GM23248 (cell line): ENCODE measurements at regions not wholly inside any gene's neighbourhood (a gene's known extent, or its start where the extent isn't known, plus 50 kb on each side); places are given as distances from the start of the nearest gene placed in this dataset.
"Not testable (repeated sequence)": the region's sequence is repeated elsewhere in the genome, so short reads cannot be mapped to it uniquely, and the experiment has no call there.

Source experiments
- EZH2 ChIP-seq: fragments of 200-600 bp; sonication (generic); IDR thresholded peaks from 2 replicates; pipeline ENCODE4 v1.6.1; 2018; ENCODE audit warnings: antibody characterized with exemption, mild to moderate bottlenecking; ENCODE audit not compliant: insufficient read depth, poor library complexity, severe bottlenecking
- EZH2phosphoT487 ChIP-seq: fragments of 200-600 bp; sonication (generic); IDR thresholded peaks from 2 replicates; pipeline ENCODE4 v1.6.1; 2018; ENCODE audit warnings: antibody characterized with exemption, moderate library complexity, mild to moderate bottlenecking, low read depth; ENCODE audit not compliant: insufficient read depth

DNA sequence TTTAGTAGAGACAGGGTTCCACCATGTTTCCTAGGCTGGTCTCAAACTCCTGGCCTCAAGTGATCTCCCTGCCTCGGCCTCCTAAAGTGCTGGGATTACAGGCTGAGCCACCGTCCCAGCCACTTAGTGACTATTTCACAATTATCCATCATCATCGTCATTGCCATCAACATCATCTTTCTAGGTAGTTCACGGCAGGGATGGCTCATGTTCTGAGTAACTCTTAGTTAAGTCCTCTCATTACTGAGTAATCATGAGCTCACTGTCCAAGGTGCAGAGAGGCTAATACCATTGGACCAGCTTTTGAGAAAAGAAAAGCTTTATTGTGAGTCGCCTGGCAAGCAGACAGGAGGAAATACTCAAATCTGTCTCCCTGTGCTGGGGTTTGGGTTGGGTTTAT lies 108.6 kb upstream of the PRSS12 start:
- not testable (repeated sequence) for TF ChIP-seq EZH2, EZH2phosphoT487
